ENCODE measurements at regions not wholly inside any gene's neighbourhood (a gene's known extent, or its start where the extent isn't known, plus 50 kb on each side); places are given as distances from the start of the nearest gene placed in this dataset.

DNA sequence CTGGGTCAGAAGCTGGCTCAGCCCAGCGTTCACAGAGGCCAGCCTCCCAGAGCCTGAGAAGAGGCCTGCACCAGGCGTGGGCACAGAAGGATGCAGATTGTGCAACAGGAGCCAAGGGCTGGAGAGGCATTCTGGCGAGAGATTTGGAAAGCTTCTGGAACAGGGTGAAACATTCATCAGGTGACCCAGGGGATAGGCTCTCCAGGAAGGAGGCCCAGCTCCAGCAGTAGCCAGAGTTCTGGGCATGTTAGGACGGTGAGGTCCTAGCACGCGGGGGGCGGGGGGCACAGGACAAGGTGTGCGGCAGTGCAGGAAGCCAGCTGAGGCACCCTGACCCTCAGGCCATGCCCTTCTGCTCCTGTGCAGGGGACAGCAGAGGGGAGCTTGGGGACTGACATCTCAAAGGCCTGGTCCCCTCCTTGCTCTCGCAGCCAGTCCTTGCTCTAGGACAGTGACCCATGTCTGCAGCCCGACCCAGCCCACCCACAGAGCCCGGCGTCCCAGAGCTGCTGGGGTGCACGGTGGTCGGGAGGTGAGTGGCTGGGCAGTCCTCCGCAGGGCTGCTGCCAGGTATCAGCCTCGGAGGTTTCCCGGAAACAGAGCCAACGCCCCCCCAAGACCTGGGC is 111.7 kb upstream of the KLF13 start:
- POLR2A ChIA-PET = interaction anchor here (0.6 to 2.0 kb wide), 7 partner anchors 21 to 274 kb away, joined by 3 to 41 read pairs (median 4); partner anchors contain the start of gene KLF13
- H3K4me3 ChIP-seq = peak overlapping the region; percentile 69
- FAIRE-seq (no peak), ATAC-seq (peak; percentile 10 to 29), DNase-seq (ENCODE audit: low read depth in 1 of 2, low spot score in 1 of 2) (peak in 1 of 2 experiments; percentile 35)
- TF ChIP-seq FOXS1 (CRISPR knock-in tag; IDR thresholded peaks at IDR 0.05) = no peak
- 0 out of 5 replicates have a peak, but pooled peaks of 1 of the 2 experiments have one; percentile 8 for TF ChIP-seq JUN (IDR thresholded peaks at IDR 0.05)
- no peak for TF ChIP-seq ZSCAN20 (CRISPR knock-in tag; IDR thresholded peaks at IDR 0.05)
- no peak for TF ChIP-seq ZC3H11A (IDR thresholded peaks at IDR 0.05)
- TF ChIP-seq CEBPB (IDR thresholded peaks at IDR 0.05) = peak; percentile 80 to 81; a peak in 3 of 4 replicates
- no peak for TF ChIP-seq FOSB (CRISPR knock-in tag; IDR thresholded peaks at IDR 0.05)
- TF ChIP-seq MAFK (IDR thresholded peaks at IDR 0.05; ENCODE audit: partially characterized antibody) = no peak
- TF ChIP-seq ZNF302 (CRISPR knock-in tag; IDR thresholded peaks at IDR 0.05) = no peak
- TF ChIP-seq, protein P1, sequence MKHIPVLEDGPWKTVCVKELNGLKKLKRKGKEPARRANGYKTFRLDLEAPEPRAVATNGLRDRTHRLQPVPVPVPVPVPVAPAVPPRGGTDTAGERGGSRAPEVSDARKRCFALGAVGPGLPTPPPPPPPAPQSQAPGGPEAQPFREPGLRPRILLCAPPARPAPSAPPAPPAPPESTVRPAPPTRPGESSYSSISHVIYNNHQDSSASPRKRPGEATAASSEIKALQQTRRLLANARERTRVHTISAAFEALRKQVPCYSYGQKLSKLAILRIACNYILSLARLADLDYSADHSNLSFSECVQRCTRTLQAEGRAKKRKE (CRISPR knock-in tag; IDR thresholded peaks at IDR 0.05; ENCODE audit: low read depth) = no peak
- WGBS (ENCODE audit: missing lambda C conversion rate) = 22% methylated on average over 7 of the region's 18 CpGs
- H3K27ac ChIP-seq = peak overlapping the region; percentile 96 to 97
- H3K4me2 ChIP-seq = peak overlapping the region; percentile 99
- CTCF ChIA-PET = interaction anchor here (0.6 to 5.5 kb wide), 41 partner anchors 9 to 653 kb away, joined by 3 to 90 read pairs (median 4); partner anchors contain the start of gene KLF13
- H3K9me3 ChIP-seq = peaks cover 8% of the 10 kb centered on the region; the same call in 1 of the 3 replicates
- H3K4me1 ChIP-seq = peaks cover 21% of the 10 kb centered on the region

DNA sequence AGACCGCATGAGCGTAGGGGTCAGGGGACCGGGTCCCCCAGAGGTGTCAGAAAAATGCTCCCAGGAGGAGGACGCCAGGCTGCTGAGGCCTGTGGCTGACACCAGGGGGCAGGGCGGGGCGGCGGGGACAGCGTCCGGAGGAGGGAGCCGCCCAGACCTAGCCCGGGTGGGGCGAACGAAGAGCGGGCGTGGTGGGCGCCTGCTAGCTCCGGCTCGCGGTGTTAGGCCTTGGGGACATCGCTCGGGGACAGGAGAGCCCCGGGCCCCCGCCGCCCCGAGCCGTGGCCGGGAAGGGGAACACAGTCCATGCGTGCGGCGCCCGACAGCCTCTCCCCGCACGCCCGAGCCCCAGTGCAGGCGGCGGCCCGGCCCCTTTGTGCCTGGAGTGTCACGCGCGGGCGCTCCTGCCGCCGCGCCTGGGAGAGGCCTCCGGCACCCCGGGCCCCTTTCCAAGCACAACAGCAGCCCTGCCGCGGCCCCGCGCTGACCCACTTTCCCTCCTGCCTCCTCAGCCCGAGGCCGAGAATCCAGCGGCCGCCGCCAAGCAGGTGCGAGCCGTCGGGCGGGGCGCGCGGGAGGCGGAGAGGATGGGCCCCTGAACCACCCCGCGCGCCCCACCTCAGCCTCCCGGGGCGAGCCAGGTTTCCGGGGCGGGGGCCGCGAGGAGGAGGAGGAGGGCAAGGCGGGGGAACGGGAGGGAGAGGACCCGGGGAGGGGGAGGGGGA is 111.0 kb upstream of the KLF13 start:
- DNase-seq (ENCODE audit: low read depth in 1 of 2, low spot score in 1 of 2) (peak; percentile 85 to 91), FAIRE-seq (no peak), ATAC-seq (peak; percentile 77 to 89)
- peak overlapping the region; percentile 69 for H3K4me3 ChIP-seq
- TF ChIP-seq HDAC2 (IDR thresholded peaks at IDR 0.05) (0 out of 2 replicates have a peak, but pooled peaks have one; percentile 49), MYC (IDR thresholded peaks at IDR 0.05; ENCODE audit: borderline replicate concordance, low read length) (no peak), RARB (CRISPR knock-in tag; IDR thresholded peaks at IDR 0.05) (no peak), CEBPB (IDR thresholded peaks at IDR 0.05) (no peak), POLR2A (IDR thresholded peaks at IDR 0.05; ENCODE audit: low read length) (peak; percentile 22; the same call in 1 of the 2 replicates), SMC3 (IDR thresholded peaks at IDR 0.05) (peak; percentile 95), MAX (IDR thresholded peaks at IDR 0.05) (peak; percentile 39), JUN (IDR thresholded peaks at IDR 0.05) (peak; percentile 64 to 68; a peak in 3 of 5 replicates), RAD21 (conservative IDR thresholded peaks at IDR 0.05 in 1 of 2, IDR thresholded peaks at IDR 0.05 in 1 of 2) (peak; percentile 72 to 88), BCL3 (IDR thresholded peaks at IDR 0.05) (peak; percentile 40; the same call in 2 of the 3 replicates), PHF8 (IDR thresholded peaks at IDR 0.05; ENCODE audit: borderline replicate concordance, low read depth) (peak; percentile 52), HES2 (IDR thresholded peaks at IDR 0.05) (no peak)
- TF ChIP-seq, protein P2, sequence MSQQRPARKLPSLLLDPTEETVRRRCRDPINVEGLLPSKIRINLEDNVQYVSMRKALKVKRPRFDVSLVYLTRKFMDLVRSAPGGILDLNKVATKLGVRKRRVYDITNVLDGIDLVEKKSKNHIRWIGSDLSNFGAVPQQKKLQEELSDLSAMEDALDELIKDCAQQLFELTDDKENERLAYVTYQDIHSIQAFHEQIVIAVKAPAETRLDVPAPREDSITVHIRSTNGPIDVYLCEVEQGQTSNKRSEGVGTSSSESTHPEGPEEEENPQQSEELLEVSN (IDR thresholded peaks at IDR 0.05; ENCODE audit: borderline replicate concordance, low read depth) = peak; percentile 67; the same call in 1 of the 2 replicates
- TF ChIP-seq, protein P3, sequence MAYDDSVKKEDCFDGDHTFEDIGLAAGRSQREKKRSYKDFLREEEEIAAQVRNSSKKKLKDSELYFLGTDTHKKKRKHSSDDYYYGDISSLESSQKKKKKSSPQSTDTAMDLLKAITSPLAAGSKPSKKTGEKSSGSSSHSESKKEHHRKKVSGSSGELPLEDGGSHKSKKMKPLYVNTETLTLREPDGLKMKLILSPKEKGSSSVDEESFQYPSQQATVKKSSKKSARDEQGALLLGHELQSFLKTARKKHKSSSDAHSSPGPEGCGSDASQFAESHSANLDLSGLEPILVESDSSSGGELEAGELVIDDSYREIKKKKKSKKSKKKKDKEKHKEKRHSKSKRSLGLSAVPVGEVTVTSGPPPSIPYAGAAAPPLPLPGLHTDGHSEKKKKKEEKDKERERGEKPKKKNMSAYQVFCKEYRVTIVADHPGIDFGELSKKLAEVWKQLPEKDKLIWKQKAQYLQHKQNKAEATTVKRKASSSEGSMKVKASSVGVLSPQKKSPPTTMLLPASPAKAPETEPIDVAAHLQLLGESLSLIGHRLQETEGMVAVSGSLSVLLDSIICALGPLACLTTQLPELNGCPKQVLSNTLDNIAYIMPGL (CRISPR knock-in tag; IDR thresholded peaks at IDR 0.05; ENCODE audit: borderline replicate concordance) = peak; percentile 92
- TF ChIP-seq, protein P4, sequence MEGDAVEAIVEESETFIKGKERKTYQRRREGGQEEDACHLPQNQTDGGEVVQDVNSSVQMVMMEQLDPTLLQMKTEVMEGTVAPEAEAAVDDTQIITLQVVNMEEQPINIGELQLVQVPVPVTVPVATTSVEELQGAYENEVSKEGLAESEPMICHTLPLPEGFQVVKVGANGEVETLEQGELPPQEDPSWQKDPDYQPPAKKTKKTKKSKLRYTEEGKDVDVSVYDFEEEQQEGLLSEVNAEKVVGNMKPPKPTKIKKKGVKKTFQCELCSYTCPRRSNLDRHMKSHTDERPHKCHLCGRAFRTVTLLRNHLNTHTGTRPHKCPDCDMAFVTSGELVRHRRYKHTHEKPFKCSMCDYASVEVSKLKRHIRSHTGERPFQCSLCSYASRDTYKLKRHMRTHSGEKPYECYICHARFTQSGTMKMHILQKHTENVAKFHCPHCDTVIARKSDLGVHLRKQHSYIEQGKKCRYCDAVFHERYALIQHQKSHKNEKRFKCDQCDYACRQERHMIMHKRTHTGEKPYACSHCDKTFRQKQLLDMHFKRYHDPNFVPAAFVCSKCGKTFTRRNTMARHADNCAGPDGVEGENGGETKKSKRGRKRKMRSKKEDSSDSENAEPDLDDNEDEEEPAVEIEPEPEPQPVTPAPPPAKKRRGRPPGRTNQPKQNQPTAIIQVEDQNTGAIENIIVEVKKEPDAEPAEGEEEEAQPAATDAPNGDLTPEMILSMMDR (IDR thresholded peaks at IDR 0.05) = peak; percentile 83
- peak overlapping the region; percentile 96 to 97 for H3K27ac ChIP-seq
- H3K4me2 ChIP-seq = peak overlapping the region; percentile 99
- ChIA-PET POLR2A (interaction anchor here (0.6 to 2.0 kb wide), 6 partner anchors 21 to 273 kb away, joined by 3 to 41 read pairs (median 4); partner anchors contain the start of gene KLF13), CTCF (interaction anchor here (0.6 to 5.5 kb wide), 35 partner anchors 9 to 280 kb away, joined by 3 to 90 read pairs (median 5); partner anchors contain the start of gene KLF13)
- peaks cover 8% of the 10 kb centered on the region; the same call in 1 of the 3 replicates for H3K9me3 ChIP-seq
- peaks cover 21% of the 10 kb centered on the region for H3K4me1 ChIP-seq
- under 1% methylated on average over 28 of the region's 75 CpGs for WGBS (ENCODE audit: missing lambda C conversion rate)

Measured in A549 (cell line).